B cell (primary cell): ENCODE measurements at regions not wholly inside any gene's neighbourhood (a gene's known extent, or its start where the extent isn't known, plus 50 kb on each side); places are given as distances from the start of the nearest gene placed in this dataset.
"Not testable (repeated sequence)": the region's sequence is repeated elsewhere in the genome, so short reads cannot be mapped to it uniquely, and the experiment has no call there.

Source experiments
- ATAC-seq: fragments of 200-7000 bp; cut with Tn5 transposase; one replicate; pipeline ENCODE4 v1.10.0; 2021; ENCODE audit warnings: low read depth, mild to moderate bottlenecking, moderate number of reproducible peaks, moderate library complexity
- CTCF ChIA-PET: fragments of 350-600 bp; sonication (Branson Sonifier 250); formaldehyde crosslinking; loops from one replicate; lab custom pipeline; 2021; ENCODE audit warnings: antibody characterized with exemption, inconsistent platforms; lab: Charles Lee
- POLR2A ChIA-PET: fragments of 350-600 bp; sonication (Branson Sonifier 250); formaldehyde crosslinking; loops from one replicate; lab custom pipeline; 2021; ENCODE audit warnings: antibody characterized with exemption; lab: Charles Lee
- DNase-seq: peaks from one replicate; pipeline ENCODE4 v3.0.0; 2013
- H2AFZ ChIP-seq: 2 replicates; pipeline ENCODE4 v1.6.1; 2012; ENCODE audit warnings: mild to moderate bottlenecking, low read depth, low read length; ENCODE audit not compliant: insufficient read depth, poor library complexity, severe bottlenecking
- H3K27ac ChIP-seq, 2 donors: 1 replicate in 1 of 2; 2 replicates in 1 of 2; pipeline ENCODE4 v1.5.1; 2012 to 2013; ENCODE audit warnings: low read length in 2 of 2, mild to moderate bottlenecking in 2 of 2, moderate library complexity in 1 of 2
- H3K27me3 ChIP-seq, 4 experiments: fragments of 200-600 bp in 1 of 4; sonication (generic) in 1 of 4; replicated peaks in 1 of 4; 1 replicate in 2 of 4; 2 replicates in 2 of 4; pipeline versions ENCODE4 v1.6.1 to v1.7.0; 2013 to 2016; ENCODE audit warnings: low read length in 3 of 4, mild to moderate bottlenecking in 2 of 4, mixed read lengths in 1 of 4, moderate library complexity in 1 of 4; ENCODE audit not compliant: insufficient read depth in 4 of 4, control insufficient read depth in 3 of 4; ENCODE audit errors: control extremely low read depth in 1 of 4
- H3K36me3 ChIP-seq, 2 experiments: replicated peaks in 1 of 2; 1 replicate in 1 of 2; 2 replicates in 1 of 2; pipeline versions ENCODE4 v1.6.1 to v1.7.1; 2013; ENCODE audit warnings: low read length in 1 of 2; ENCODE audit not compliant: insufficient read depth in 2 of 2, control insufficient read depth in 1 of 2; ENCODE audit errors: control extremely low read depth in 1 of 2, extremely low read depth in 1 of 2
- H3K4me1 ChIP-seq, 2 donors: fragments of 200-600 bp in 1 of 2; sonication (generic) in 1 of 2; 1 replicate in 1 of 2; 2 replicates in 1 of 2; pipeline versions ENCODE4 v1.5.1 to v1.6.1; 2013 to 2017; ENCODE audit warnings: low read length in 2 of 2; ENCODE audit not compliant: control insufficient read depth in 2 of 2, insufficient read depth in 2 of 2
- H3K4me2 ChIP-seq: replicated peaks from 2 replicates; pipeline ENCODE3; 2012; ENCODE audit warnings: mild to moderate bottlenecking, low read depth, low read length; ENCODE audit not compliant: poor library complexity, severe bottlenecking
- H3K4me3 ChIP-seq, 5 experiments: fragments of 200-600 bp in 1 of 5; sonication (generic) in 1 of 5; 1 replicate in 3 of 5; 2 replicates in 2 of 5; pipeline versions ENCODE4 v1.5.1 to v1.7.0; 2011 to 2016; ENCODE audit warnings: low read length in 4 of 5, mild to moderate bottlenecking in 4 of 5, low read depth in 2 of 5, control low read depth in 1 of 5, moderate library complexity in 1 of 5; ENCODE audit not compliant: insufficient read depth in 1 of 5; ENCODE audit errors: control extremely low read depth in 1 of 5, extremely low read depth in 1 of 5
- H3K79me2 ChIP-seq: fragments of 200-600 bp; sonication (generic); one replicate; pipeline ENCODE4 v1.6.0; 2016; ENCODE audit warnings: low read length; ENCODE audit not compliant: control insufficient read depth, insufficient read depth
- H3K9ac ChIP-seq: fragments of 200-600 bp; sonication (generic); 2 replicates; pipeline ENCODE4 v1.6.1; 2017; ENCODE audit warnings: mild to moderate bottlenecking, low read length, moderate library complexity
- H3K9me3 ChIP-seq, 3 donors: one replicate each; pipeline versions ENCODE4 v1.6.1 to v1.7.1; 2013; ENCODE audit warnings: low read length in 2 of 3; ENCODE audit not compliant: control insufficient read depth in 2 of 3, insufficient read depth in 1 of 3; ENCODE audit errors: control extremely low read depth in 1 of 3
- H4K20me1 ChIP-seq: 2 replicates; pipeline ENCODE4 v1.6.0; 2012; ENCODE audit warnings: mild to moderate bottlenecking, low read length; ENCODE audit not compliant: insufficient read depth, control insufficient read depth, poor library complexity, severe bottlenecking
- H3K27ac Mint-ChIP-seq: one replicate; pipeline ENCODE4 v1.8.0; 2021; ENCODE audit warnings: mixed read lengths
- H3K27me3 Mint-ChIP-seq: one replicate; pipeline ENCODE4 v1.8.0; 2021; ENCODE audit warnings: mixed read lengths
- H3K4me1 Mint-ChIP-seq: one replicate; pipeline ENCODE4 v1.8.0; 2021; ENCODE audit warnings: mixed read lengths
- H3K4me3 Mint-ChIP-seq: one replicate; pipeline ENCODE4 v1.8.0; 2021; ENCODE audit warnings: mixed read lengths
- H3K9me3 Mint-ChIP-seq: one replicate; pipeline ENCODE4 v1.8.0; 2022; ENCODE audit warnings: mixed read lengths; ENCODE audit not compliant: insufficient read depth
- CTCF ChIP-seq: fragments of 200-600 bp; IDR thresholded peaks from one replicate; pipeline ENCODE4 v1.8.0; 2022; ENCODE audit warnings: antibody characterized with exemption, mild to moderate bottlenecking
- EZH2 ChIP-seq: IDR thresholded peaks from 2 replicates; pipeline ENCODE4 v1.6.1; 2012; ENCODE audit warnings: borderline replicate concordance, low read depth, mild to moderate bottlenecking, moderate library complexity, low read length; ENCODE audit not compliant: insufficient read depth, poor library complexity, severe bottlenecking
- WGBS: methylation state at CpG from one replicate; pipeline ENCODE4 v1.1.5; 2013; ENCODE audit warnings: missing lambda C conversion rate; ENCODE audit not compliant: insufficient coverage; 5-methylcytosine and 5-hydroxymethylcytosine counted together
- intact Hi-C: fragments of 100-400 bp; cut with micrococcal nuclease; formaldehyde crosslinking; loops from one replicate; pipeline ENCODE4 v1.10.0; 2022

- H3K9me3 Mint-ChIP-seq, H3K4me3 Mint-ChIP-seq, ATAC-seq, H3K9ac ChIP-seq, H3K4me1 Mint-ChIP-seq, H2AFZ ChIP-seq, H3K27ac ChIP-seq, H3K27me3 ChIP-seq, H3K27me3 Mint-ChIP-seq, intact Hi-C loops, H4K20me1 ChIP-seq, H3K79me2 ChIP-seq, H3K9me3 ChIP-seq, POLR2A ChIA-PET, H3K27ac Mint-ChIP-seq, H3K4me1 ChIP-seq, H3K4me3 ChIP-seq, CTCF ChIA-PET, H3K4me2 ChIP-seq, H3K36me3 ChIP-seq, DNase-seq: not testable (repeated sequence)
- 83% methylated on average over 4 of the region's 5 CpGs for WGBS
These were observed 518.5 kb downstream of the MATN1 start for GRCh38 chr1:30204916-30205315.

DNA sequence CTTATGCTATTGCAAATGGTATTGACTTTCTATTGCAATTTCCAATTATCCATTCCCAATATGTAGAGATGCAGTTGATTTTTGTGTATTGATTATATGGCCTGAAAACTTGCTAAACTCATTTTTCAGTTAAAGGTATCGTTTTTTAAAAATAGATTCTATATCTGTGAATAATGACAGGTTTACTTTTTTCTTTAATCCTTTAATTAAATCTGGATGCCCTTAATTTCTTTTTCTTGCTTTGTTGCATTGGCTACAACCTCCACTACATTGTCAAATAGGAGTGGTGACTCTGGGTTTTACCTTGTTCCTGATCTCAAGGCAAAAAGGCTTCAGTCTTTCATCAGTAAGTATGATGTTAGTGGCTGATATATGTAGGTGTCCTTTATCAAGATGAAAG, 522.4 kb downstream of the MATN1 start:
- no CpG with 5 or more reads among the region's 1 CpG for WGBS
- Mint-ChIP-seq H3K27me3 (peaks cover 15% of the 10 kb centered on the region), H3K4me3 (no peak overlapping the region), H3K9me3 (no peaks in the 10 kb centered on the region), H3K27ac (no peak overlapping the region), H3K4me1 (no peaks in the 10 kb centered on the region)
- Histone ChIP-seq H3K27ac (no peak overlapping the region), H4K20me1 (no peaks in the 10 kb centered on the region), H3K27me3 (no peaks in the 10 kb centered on the region), H3K4me2 (no peak overlapping the region), H2AFZ (no peak overlapping the region), H3K4me1 (no peaks in the 10 kb centered on the region), H3K79me2 (no peaks in the 10 kb centered on the region), H3K4me3 (no peak overlapping the region), H3K36me3 (no peaks in the 10 kb centered on the region), H3K9ac (no peak overlapping the region), H3K9me3 (no peaks in the 10 kb centered on the region)
- no peak for TF ChIP-seq EZH2
- no peak for TF ChIP-seq CTCF
- ATAC-seq = no peak
- POLR2A ChIA-PET = no interaction called here
- intact Hi-C loops = no loop called here
- no peak for DNase-seq
- CTCF ChIA-PET = no interaction called here
